ENCODE measurements at regions not wholly inside any gene's neighbourhood (a gene's known extent, or its start where the extent isn't known, plus 50 kb on each side); places are given as distances from the start of the nearest gene placed in this dataset.

- no peaks in the 10 kb centered on the region for H3K36me3 ChIP-seq (ENCODE audit: control insufficient read depth in 2 of 2, insufficient read depth in 1 of 2, low read length in 2 of 2)
- H3K27ac ChIP-seq (ENCODE audit: extremely low read depth, low read depth, low read length), result no peak overlapping the region
- TF ChIP-seq ZNF157 (tag by site-specific recombination; IDR thresholded peaks at IDR 0.05) (no peak), ZNF24 (tag by site-specific recombination; IDR thresholded peaks at IDR 0.05) (no peak), SETDB1 (IDR thresholded peaks at IDR 0.05; ENCODE audit: insufficient read length, low read length) (no peak)
- H3K4me1 ChIP-seq (ENCODE audit: control insufficient read depth, insufficient read depth, low read length), result no peaks in the 10 kb centered on the region
- CTCF ChIA-PET, result no interaction called here
- H3K4me3 ChIP-seq (ENCODE audit: low read depth, low read length), result no peak overlapping the region
- POLR2A ChIA-PET, result no interaction called here
- H3K9me3 ChIP-seq (ENCODE audit: control insufficient read depth, insufficient read depth, low read depth, low read length), result no peaks in the 10 kb centered on the region
Measured at GRCh38 chr20:12051206-12052163, 133.8 kb downstream of the BTBD3 start.

- no peaks in the 10 kb centered on the region for H3K9me3 ChIP-seq (ENCODE audit: control insufficient read depth, insufficient read depth, low read depth, low read length)
- no peak for TF ChIP-seq ZNF76 (tag by site-specific recombination; IDR thresholded peaks at IDR 0.05; ENCODE audit: borderline replicate concordance, low read depth)
- ChIA-PET CTCF (no interaction called here), POLR2A (no interaction called here)
- no peaks in the 10 kb centered on the region for H3K36me3 ChIP-seq (ENCODE audit: control insufficient read depth in 2 of 2, insufficient read depth in 1 of 2, low read length in 2 of 2)
- H3K4me3 ChIP-seq (ENCODE audit: low read depth, low read length), result no peak overlapping the region
- no peak overlapping the region for H3K27ac ChIP-seq (ENCODE audit: extremely low read depth, low read depth, low read length)
- no peaks in the 10 kb centered on the region for H3K4me1 ChIP-seq (ENCODE audit: control insufficient read depth, insufficient read depth, low read length)
Measured at GRCh38 chr20:12053353-12053752, 135.7 kb downstream of the BTBD3 start.

- CTCF ChIA-PET, result no interaction called here
- POLR2A ChIA-PET, result no interaction called here
- H3K36me3 ChIP-seq (ENCODE audit: control insufficient read depth in 2 of 2, insufficient read depth in 1 of 2, low read length in 2 of 2), result no peaks in the 10 kb centered on the region
- no peaks in the 10 kb centered on the region for H3K9me3 ChIP-seq (ENCODE audit: control insufficient read depth, insufficient read depth, low read depth, low read length)
- H3K4me3 ChIP-seq (ENCODE audit: low read depth, low read length), result no peak overlapping the region
- H3K4me1 ChIP-seq (ENCODE audit: control insufficient read depth, insufficient read depth, low read length), result no peaks in the 10 kb centered on the region
- no peak overlapping the region for H3K27ac ChIP-seq (ENCODE audit: extremely low read depth, low read depth, low read length)
- TF ChIP-seq KLF1 (tag by site-specific recombination; IDR thresholded peaks at IDR 0.05), result no peak
- no peak for TF ChIP-seq ZNF24 (tag by site-specific recombination; IDR thresholded peaks at IDR 0.05)
- TF ChIP-seq ZBTB17 (tag by site-specific recombination; IDR thresholded peaks at IDR 0.05), result no peak
Measured at GRCh38 chr20:12054556-12054955, 136.9 kb downstream of the BTBD3 start.

- no peak overlapping the region for H3K27ac ChIP-seq (ENCODE audit: extremely low read depth, low read depth, low read length)
- POLR2A ChIA-PET, result no interaction called here
- no peaks in the 10 kb centered on the region for H3K4me1 ChIP-seq (ENCODE audit: control insufficient read depth, insufficient read depth, low read length)
- CTCF ChIA-PET, result interaction anchor here (0.6 kb wide), 1 partner anchor 25 kb away, joined by 3 read pairs; no protein-coding TSS in a partner anchor
- no peaks in the 10 kb centered on the region for H3K9me3 ChIP-seq (ENCODE audit: control insufficient read depth, insufficient read depth, low read depth, low read length)
- no peak overlapping the region for H3K4me3 ChIP-seq (ENCODE audit: low read depth, low read length)
- H3K36me3 ChIP-seq (ENCODE audit: control insufficient read depth in 2 of 2, insufficient read depth in 1 of 2, low read length in 2 of 2), result no peaks in the 10 kb centered on the region
- TF ChIP-seq KLF8 (tag by site-specific recombination; IDR thresholded peaks at IDR 0.05) (no peak), ZNF24 (tag by site-specific recombination; IDR thresholded peaks at IDR 0.05) (no peak), ZBTB48 (tag by site-specific recombination; IDR thresholded peaks at IDR 0.05) (no peak), ZNF174 (tag by site-specific recombination; IDR thresholded peaks at IDR 0.05) (no peak), ZNF350 (tag by site-specific recombination; IDR thresholded peaks at IDR 0.05) (no peak), ZNF148 (tag by site-specific recombination; IDR thresholded peaks at IDR 0.05; ENCODE audit: borderline replicate concordance) (no peak), KLF16 (tag by site-specific recombination; IDR thresholded peaks at IDR 0.05) (no peak), YY1 (tag by site-specific recombination; IDR thresholded peaks at IDR 0.05) (no peak), SCRT2 (tag by site-specific recombination; IDR thresholded peaks at IDR 0.05) (no peak), TCF7L2 (IDR thresholded peaks at IDR 0.05; ENCODE audit: borderline replicate concordance, low read depth, low read length) (no peak), ZNF510 (tag by site-specific recombination; IDR thresholded peaks at IDR 0.05; ENCODE audit: insufficient replicate concordance) (no peak), ZNF488 (tag by site-specific recombination; IDR thresholded peaks at IDR 0.05) (no peak), INSM2 (tag by site-specific recombination; IDR thresholded peaks at IDR 0.05) (no peak), PRDM1 (tag by site-specific recombination; IDR thresholded peaks at IDR 0.05) (no peak), ZNF394 (tag by site-specific recombination; IDR thresholded peaks at IDR 0.05; ENCODE audit: borderline replicate concordance) (no peak)
- TF ChIP-seq, protein P1, sequence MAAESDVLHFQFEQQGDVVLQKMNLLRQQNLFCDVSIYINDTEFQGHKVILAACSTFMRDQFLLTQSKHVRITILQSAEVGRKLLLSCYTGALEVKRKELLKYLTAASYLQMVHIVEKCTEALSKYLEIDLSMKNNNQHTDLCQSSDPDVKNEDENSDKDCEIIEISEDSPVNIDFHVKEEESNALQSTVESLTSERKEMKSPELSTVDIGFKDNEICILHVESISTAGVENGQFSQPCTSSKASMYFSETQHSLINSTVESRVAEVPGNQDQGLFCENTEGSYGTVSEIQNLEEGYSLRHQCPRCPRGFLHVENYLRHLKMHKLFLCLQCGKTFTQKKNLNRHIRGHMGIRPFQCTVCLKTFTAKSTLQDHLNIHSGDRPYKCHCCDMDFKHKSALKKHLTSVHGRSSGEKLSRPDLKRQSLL (tag by site-specific recombination; IDR thresholded peaks at IDR 0.05), result no peak
Measured at GRCh38 chr20:12055161-12055560, 137.5 kb downstream of the BTBD3 start.
